DMS53 treated with DMSO at 0.1 percent for 48 hours (cell line): ENCODE measurements at regions not wholly inside any gene's neighbourhood (a gene's known extent, or its start where the extent isn't known, plus 50 kb on each side); places are given as distances from the start of the nearest gene placed in this dataset.
"Not testable (repeated sequence)": the region's sequence is repeated elsewhere in the genome, so short reads cannot be mapped to it uniquely, and the experiment has no call there.

ENCODE experiments used
- DNase-seq: peaks from one replicate; lab custom pipeline; 2025; ENCODE audit not compliant: unreplicated experiment; lab: John Stamatoyannopoulos, UW

- no peak for DNase-seq
These were observed 143.4 kb downstream of the TRIML1 start for GRCh38 chr4:188282471-188283232.

GRCh38 chr4:188287169-188287894 lies 148.1 kb downstream of the TRIML1 start:
- no peak for DNase-seq

- DNase-seq: no peak
These were observed 150.4 kb downstream of the TRIML1 start for GRCh38 chr4:188289531-188290125.

DNA sequence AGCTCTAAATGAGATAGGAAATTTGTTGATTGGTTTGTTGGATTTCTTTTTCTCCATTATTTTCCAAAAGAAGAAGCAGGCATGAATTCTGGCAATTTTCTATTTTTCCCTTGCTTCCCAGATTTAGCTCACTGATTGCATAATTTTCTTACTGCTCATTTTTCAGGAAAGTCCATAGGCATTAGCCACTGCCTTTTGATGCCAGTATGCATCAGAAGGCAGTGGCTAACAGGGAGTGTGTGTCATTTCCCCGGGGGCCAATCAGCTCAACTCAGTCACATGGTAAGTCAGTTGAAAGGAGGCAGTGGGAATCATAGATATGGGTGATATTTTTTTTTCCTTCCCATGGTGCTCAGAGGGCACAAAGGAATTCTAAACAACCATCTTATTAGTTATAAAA lies 156.7 kb downstream of the TRIML1 start:
- DNase-seq: no peak

DNA sequence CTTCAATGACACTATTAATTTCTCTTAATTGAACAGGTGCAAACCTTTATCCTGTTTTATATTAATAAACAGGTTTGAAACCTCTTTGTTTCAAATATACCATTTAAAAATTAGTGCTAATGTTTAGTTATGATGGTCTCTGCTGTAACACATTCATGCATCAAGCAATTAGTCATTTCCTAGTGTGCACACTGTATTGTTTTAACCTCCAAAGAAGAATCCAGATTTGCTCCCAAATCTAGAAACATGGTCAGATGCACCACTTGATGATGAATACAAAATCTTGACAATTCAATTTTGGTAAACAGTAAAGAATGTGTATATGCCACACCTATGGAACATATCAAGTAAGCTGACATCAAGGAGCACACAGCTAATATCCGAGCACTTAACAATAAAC lies 157.1 kb downstream of the TRIML1 start:
- DNase-seq: no peak

- DNase-seq: no peak
These were observed 158.6 kb downstream of the TRIML1 start for GRCh38 chr4:188297873-188298272.

DNA sequence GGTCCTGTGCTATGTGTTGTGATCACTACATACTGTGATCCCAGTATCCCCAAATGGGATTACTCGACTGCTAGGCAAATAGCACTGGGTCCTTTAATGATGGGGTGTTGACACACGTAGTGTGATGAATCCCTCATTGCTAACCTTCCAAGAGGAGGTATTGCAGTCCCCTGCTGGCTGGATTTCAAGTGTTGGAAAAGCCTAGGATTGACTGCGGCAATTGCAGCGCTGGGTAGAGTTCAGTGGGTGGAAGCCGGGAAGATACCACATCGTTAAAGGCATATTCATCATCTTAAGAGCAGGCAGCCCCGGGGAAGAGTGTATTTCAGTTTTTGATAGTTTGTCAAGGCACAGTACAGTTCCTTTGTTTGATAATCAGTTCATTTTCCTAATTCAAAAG lies 159.9 kb downstream of the TRIML1 start:
- DNase-seq: no peak

GRCh38 chr4:188300385-188300784 lies 161.1 kb downstream of the TRIML1 start:
- DNase-seq: no peak

DNA sequence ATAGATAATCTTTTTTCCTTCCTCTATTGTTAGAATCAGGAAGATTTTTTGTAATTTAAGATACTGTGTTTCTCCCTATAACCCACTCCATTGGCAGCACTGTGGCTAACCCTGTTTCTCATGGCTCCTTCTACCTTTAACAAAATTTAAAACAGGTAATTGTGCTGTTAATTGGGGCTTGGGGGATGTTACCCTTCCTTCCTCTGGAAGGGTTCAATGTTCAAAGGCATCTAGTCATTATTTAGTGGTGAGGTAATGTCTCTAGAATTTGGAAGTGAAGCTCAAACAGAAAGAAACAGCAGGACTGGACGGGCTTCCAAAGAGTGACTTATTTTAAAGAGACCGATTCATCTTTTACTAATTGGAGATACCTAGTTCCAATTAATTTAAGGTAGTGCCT lies 166.4 kb downstream of the TRIML1 start:
- no peak for DNase-seq

DNA sequence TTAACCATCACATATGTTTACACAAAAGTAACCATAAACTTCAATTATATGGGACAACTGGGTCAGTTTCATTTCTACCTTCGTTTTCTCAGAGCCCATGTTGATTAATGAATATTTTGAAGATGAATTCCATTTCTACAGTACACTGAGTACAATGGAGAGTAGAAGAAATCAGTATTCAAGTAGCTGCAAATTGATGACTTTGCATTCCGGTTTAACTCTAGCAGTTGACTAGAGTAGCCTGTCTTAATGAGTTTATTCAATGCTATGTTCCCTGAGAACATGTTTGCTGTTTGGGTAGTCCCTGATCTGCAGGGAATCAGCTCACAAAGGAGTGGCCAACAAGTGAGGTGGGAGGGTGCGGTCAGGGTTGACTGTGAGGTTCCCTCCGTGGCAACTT lies 168.3 kb downstream of the TRIML1 start:
- no peak for DNase-seq

DNA sequence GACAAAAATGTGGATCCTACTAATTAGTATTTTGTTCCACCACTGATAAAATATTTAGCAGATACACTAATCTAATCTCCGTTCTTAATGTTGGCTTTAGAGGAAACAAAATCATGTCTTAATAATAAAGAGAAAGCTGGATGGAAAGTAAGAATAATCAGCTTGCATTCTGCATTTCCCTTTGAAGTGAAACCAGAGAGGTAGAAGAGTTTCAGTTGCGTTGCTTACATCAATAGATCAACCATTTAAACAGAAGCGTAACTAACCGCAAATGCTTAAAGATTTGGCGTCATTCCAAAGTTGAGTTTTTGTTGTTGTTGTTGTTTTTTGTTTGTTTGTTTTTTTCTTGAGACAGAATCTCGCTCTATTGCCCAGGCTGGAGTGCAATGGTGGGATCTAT lies 168.9 kb downstream of the TRIML1 start:
- no peak for DNase-seq

DNA sequence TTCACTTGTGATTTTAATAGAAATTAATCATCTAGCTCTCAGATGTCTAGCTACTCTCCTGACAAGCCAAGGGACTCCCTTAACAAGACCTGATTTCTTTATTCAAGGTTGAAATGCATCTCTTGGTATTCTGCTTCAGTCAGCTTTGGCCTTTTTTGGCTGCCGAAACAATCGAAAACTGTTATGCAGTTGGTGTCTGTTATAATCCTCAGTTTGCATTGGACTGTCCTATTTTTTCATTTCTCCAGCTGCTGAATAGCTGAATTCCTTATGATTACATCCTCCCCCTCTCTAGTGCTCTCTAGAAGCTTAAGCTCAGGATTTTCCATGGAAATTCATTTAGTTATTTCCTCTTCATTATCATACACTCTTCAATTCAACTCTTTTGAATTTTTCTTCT lies 177.2 kb downstream of the TRIML1 start:
- DNase-seq: no peak

GRCh38 chr4:188328966-188329365 lies 189.7 kb downstream of the TRIML1 start:
- DNase-seq: no peak

- DNase-seq: no peak
These were observed 190.3 kb downstream of the TRIML1 start for GRCh38 chr4:188329521-188329920.

DNA sequence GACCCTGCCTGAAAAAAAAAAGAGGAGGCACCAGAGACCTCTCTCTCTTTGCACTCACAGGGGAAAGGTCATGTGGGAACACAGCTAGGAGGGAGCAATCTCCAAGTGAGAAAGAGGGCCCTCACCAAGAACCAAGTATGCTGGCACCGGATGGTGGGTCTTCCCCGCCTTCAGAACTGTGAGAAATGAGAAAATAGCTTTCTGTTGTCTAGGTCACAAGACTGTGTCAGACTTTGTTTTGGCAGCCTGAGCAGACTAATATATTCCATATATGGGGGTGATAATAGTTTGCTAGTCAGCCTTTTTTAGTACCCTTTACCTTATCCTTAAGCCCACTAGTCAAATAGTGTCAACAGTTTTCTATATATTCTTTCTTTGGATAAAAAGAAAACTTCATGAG lies 193.0 kb downstream of the TRIML1 start:
- no peak for DNase-seq

DNA sequence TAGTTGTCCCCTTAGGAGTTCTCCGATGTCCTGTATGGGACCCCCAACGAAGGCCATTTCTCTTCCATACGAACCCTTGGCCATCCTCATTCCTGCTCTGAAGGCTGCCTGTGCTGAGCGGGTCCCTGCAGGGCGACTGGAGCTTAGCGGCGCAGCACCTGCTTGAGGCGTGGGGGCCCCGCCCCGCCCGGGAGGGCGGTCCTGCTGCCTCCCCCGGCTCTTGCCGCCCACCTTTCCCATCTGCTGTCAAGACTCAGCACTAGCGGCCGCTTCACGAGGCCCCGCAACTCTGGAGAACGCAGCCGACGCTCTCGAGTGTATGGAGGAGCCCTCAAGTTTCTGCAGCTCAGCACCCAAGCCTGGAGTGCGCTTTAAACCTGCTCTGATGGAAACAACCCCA lies 197.7 kb downstream of the TRIML1 start:
- no peak for DNase-seq

GRCh38 chr4:188341428-188341827 lies 202.2 kb downstream of the TRIML1 start:
- no peak for DNase-seq

DNA sequence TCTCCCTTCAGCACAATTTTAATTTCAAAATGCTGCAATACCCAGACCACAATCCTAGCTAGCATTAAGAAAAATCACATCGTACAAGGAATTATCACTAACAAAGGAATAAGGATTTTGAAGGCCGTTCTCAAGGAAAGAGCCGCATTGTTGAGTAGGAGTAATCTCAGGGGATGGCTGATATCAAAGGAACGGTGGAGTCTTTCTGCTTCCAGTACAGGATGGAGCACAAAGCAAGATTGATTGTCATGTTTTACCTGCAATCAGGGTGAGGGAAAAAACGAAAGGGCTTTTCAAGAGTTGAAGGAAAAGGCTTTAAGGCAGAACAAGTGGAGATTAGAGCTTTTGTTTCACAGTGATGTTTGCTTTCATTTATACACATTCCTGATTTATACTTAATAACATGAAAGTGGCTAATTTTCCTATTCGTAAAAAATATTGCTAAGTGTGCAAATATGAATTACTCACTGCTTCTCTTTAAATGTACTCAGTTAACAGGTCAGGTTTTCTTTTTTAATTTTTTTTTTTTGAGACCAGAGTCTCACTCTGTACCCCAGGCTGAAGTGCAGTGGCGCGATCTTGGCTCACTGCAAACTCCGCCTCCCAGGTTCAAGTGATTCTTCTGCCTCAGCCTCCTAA lies 207.0 kb downstream of the TRIML1 start:
- no peak for DNase-seq

- no peak for DNase-seq
These were observed 208.1 kb downstream of the TRIML1 start for GRCh38 chr4:188347339-188347738.

- DNase-seq: not testable (repeated sequence)
These were observed 210.3 kb downstream of the TRIML1 start for GRCh38 chr4:188349569-188349968.

- no peak for DNase-seq
These were observed 224.0 kb downstream of the TRIML1 start for GRCh38 chr4:188363196-188363595.

- DNase-seq: no peak
These were observed 231.5 kb downstream of the TRIML1 start for GRCh38 chr4:188370777-188371176.
